ENCODE measurements at regions not wholly inside any gene's neighbourhood (a gene's known extent, or its start where the extent isn't known, plus 50 kb on each side); places are given as distances from the start of the nearest gene placed in this dataset.

DNA sequence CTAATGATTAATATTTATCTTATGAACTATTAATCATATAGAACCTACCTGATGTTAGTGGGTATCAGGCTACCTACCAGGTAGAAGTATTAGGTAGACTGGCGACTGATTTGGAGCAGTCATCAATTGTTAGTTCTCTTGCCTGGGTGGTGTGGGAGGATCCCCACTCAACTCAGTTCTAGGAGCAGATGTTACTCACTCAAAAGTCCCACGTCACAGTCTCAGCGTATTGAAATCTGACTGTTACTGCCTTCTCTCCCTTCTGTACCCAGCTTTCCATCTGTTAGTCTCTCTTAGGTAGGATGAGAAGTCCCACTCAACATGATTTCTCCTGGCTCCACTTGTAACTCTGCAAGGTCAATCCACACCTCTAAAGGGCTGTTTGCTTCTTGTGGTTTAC lies 102.7 kb downstream of the OLFM4 start:
- TF ChIP-seq CTCF (IDR thresholded peaks at IDR 0.05; ENCODE audit: extremely low read depth in 1 of 2, insufficient read depth in 1 of 2, low read depth in 1 of 2, low read length in 2 of 2) (no peak), EZH2 (IDR thresholded peaks at IDR 0.05; ENCODE audit: borderline replicate concordance, low read depth, low read length, severe bottlenecking) (no peak), JUN (IDR thresholded peaks at IDR 0.05; ENCODE audit: borderline replicate concordance, insufficient read depth, insufficient read length, low read depth) (no peak), POLR2A (IDR thresholded peaks at IDR 0.05; ENCODE audit: low read depth, low read length) (no peak), MAX (IDR thresholded peaks at IDR 0.05; ENCODE audit: insufficient read depth, insufficient read length) (no peak)
